Activated T-cell treated with anti-CD3 and anti-CD28 coated beads, Interleukin-2, amount 50 U/mL, for 72 hours (primary cell): ENCODE measurements at regions not wholly inside any gene's neighbourhood (a gene's known extent, or its start where the extent isn't known, plus 50 kb on each side); places are given as distances from the start of the nearest gene placed in this dataset.

Source experiments
- ATAC-seq, 2 donors: fragments of 150-1000 bp; cut with Tn5 transposase; replicated peaks in 1 of 2; 2 replicates each; pipeline ENCODE4 v1.10.0; 2021; ENCODE audit warnings: moderate library complexity in 2 of 2, mild to moderate bottlenecking in 1 of 2
- DNase-seq, 2 donors: peaks; one replicate each; pipeline ENCODE4 v3.0.0; 2021 to 2022; ENCODE audit warnings: mixed read lengths in 1 of 2
- H3K27ac Mint-ChIP-seq: one replicate; pipeline ENCODE4 v1.8.0; 2022; ENCODE audit warnings: mild to moderate bottlenecking, moderate library complexity, mixed read lengths
- H3K27me3 Mint-ChIP-seq: one replicate; pipeline ENCODE4 v1.8.0; 2022; ENCODE audit warnings: low read depth, mixed read lengths
- H3K36me3 Mint-ChIP-seq, 2 donors: one replicate each; pipeline ENCODE4 v1.8.0; 2022; ENCODE audit warnings: mixed read lengths in 2 of 2, mild to moderate bottlenecking in 1 of 2; ENCODE audit not compliant: insufficient read depth in 2 of 2
- H3K4me1 Mint-ChIP-seq: one replicate; pipeline ENCODE4 v1.8.0; 2022; ENCODE audit warnings: low read depth, mixed read lengths
- H3K4me3 Mint-ChIP-seq, 2 donors: one replicate each; pipeline ENCODE4 v1.8.0; 2022; ENCODE audit warnings: mild to moderate bottlenecking in 2 of 2, mixed read lengths in 2 of 2, moderate library complexity in 2 of 2
- H3K9me3 Mint-ChIP-seq, 2 donors: one replicate each; pipeline ENCODE4 v1.8.0; 2022; ENCODE audit warnings: mixed read lengths in 2 of 2

DNA sequence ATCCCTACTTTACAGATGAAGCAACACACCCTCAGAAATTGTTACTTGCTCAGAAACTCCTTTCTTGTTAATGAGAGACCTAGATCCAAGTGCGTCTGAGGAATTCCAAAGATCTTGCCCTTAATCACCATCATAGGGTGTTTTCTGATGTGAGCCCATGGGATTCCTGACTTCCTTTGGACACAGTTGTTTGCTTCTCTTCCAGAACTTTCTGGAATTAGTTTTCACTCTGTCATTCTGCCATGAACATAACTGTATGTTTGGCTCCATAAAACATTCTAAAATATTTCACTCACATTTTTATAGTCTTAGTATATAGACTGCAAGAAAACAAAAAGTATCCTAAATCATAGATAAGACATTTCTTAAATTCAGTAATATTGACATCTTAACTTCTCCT, 593.9 kb upstream of the SOX11 start:
- Mint-ChIP-seq H3K9me3 (peaks cover 11% of the 10 kb centered on the region in 2 donors), H3K4me3 (no peak overlapping the region), H3K27ac (no peak overlapping the region), H3K36me3 (peaks cover 0 to 1% of the 10 kb centered on the region in 2 donors), H3K4me1 (no peaks in the 10 kb centered on the region), H3K27me3 (no peaks in the 10 kb centered on the region)
- DNase-seq, result no peak
- ATAC-seq, result no peak

DNA sequence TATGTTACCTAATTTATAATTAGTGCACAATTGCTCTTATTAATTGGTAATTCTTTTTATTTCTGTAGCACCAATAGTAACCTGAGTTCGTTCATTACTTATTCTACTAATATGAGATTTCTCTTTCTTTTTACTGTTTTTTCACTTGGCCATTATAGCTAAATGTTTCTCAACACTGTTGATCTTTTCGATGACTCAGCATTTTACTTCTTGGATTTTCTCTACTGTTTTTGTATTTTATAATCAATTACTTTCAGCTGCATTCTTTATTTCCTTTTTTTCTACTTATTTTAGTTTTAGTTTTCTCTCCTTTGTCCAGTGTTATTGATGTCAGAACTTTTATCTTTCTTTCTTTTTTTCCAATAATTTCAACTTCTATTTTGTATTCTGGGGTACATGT, 589.4 kb upstream of the SOX11 start:
- Mint-ChIP-seq H3K9me3 (peaks cover 13 to 14% of the 10 kb centered on the region in 2 donors), H3K4me3 (no peak overlapping the region), H3K27ac (no peak overlapping the region), H3K4me1 (no peaks in the 10 kb centered on the region), H3K36me3 (no peaks in the 10 kb centered on the region), H3K27me3 (no peaks in the 10 kb centered on the region)
- ATAC-seq (no peak), DNase-seq (no peak)

DNA sequence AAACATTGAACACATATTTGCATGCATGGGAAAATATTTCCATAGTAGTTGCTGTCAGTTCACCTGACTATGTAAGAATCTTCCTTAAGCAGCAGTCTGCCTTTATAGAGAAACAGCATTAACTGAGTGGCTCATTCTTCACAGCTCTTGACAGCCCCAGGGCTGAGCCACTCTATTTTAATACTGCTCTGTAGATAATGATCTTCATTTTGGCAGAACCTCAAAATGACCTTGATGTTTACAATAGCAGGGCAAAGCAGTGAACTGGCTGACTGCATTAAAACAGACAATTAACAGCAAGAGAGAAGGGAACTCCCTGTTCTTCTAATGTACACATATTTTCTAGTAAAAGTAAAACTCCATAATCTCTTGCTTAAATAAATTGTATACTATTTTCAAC, 580.6 kb upstream of the SOX11 start:
- ATAC-seq, result no peak
- no peaks in the 10 kb centered on the region for H3K27me3 Mint-ChIP-seq
- peaks cover 16 to 22% of the 10 kb centered on the region in 2 donors for H3K9me3 Mint-ChIP-seq
- no peak overlapping the region for H3K4me3 Mint-ChIP-seq
- no peaks in the 10 kb centered on the region for H3K4me1 Mint-ChIP-seq
- DNase-seq, result no peak
- H3K27ac Mint-ChIP-seq, result no peak overlapping the region
- H3K36me3 Mint-ChIP-seq, result peaks cover 0 to 2% of the 10 kb centered on the region in 2 donors

DNA sequence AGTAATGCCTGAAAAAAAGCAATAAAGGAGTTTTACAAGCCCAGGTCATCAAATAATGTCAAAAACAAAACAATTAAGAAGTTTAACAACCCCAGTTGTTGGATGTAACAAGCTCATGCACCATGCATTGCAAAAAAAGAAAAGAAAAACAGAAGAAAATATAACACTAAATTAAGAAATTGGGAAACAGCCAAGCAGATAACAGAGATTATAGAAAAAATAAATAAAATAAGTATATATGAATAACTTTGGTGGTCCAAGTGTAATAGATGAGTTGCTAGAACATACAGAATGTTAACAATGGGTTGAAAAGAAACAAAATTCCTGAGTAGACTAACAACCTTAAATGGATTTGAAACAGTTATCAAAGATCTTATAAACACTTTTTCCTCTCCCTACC, 573.1 kb upstream of the SOX11 start:
- DNase-seq, result no peak
- no peak for ATAC-seq
- no peaks in the 10 kb centered on the region for H3K36me3 Mint-ChIP-seq
- H3K27me3 Mint-ChIP-seq, result no peaks in the 10 kb centered on the region
- H3K4me3 Mint-ChIP-seq, result no peak overlapping the region
- H3K27ac Mint-ChIP-seq, result no peak overlapping the region
- H3K4me1 Mint-ChIP-seq, result no peaks in the 10 kb centered on the region
- H3K9me3 Mint-ChIP-seq, result peaks cover 3 to 11% of the 10 kb centered on the region in 2 donors

DNA sequence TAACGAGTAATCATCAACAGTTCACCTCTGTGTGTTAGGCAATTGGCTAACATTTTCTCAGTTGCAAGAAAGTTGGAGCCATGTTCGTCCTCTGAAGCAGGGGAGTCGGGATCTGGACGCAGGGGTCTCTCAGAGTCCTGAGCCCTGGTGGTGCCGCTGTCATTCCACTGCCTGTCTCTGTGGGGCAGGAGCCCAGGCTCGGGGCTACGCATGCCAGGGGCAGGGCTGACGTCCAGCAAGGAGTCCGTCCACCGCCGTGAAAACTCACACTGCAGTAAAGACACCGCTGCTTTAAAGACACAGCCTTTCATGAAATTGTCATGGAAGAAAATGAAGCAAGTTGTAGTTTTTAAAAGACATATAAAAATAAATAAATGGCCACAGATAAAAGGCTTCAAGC, 571.1 kb upstream of the SOX11 start:
- Mint-ChIP-seq H3K27ac (no peak overlapping the region), H3K9me3 (peaks cover 3 to 11% of the 10 kb centered on the region in 2 donors), H3K27me3 (no peaks in the 10 kb centered on the region), H3K36me3 (no peaks in the 10 kb centered on the region), H3K4me3 (no peak overlapping the region), H3K4me1 (no peaks in the 10 kb centered on the region)
- no peak for ATAC-seq
- DNase-seq, result no peak

DNA sequence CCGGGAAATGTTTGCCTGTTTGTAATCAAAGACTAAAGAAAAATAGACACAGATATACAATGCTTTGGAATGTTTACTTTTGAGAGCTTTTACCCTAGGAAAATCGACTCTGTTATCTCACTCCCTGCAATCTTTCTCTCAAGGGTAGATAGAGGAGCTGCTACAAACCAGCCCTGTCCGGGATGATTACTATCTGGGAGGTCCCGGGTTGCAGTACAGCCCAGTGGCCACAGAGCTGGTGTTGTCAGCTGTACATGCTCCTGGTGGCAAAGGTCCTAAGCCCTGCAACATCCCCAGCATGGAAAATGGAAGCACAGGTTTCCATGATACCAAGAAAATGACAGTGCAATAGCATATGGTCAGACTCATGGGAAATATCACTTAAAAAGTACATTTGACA, 570.5 kb upstream of the SOX11 start:
- no peaks in the 10 kb centered on the region for H3K36me3 Mint-ChIP-seq
- peaks cover 1 to 8% of the 10 kb centered on the region in 2 donors for H3K9me3 Mint-ChIP-seq
- ATAC-seq, result no peak
- no peaks in the 10 kb centered on the region for H3K4me1 Mint-ChIP-seq
- H3K27me3 Mint-ChIP-seq, result no peaks in the 10 kb centered on the region
- H3K27ac Mint-ChIP-seq, result no peak overlapping the region
- H3K4me3 Mint-ChIP-seq, result no peak overlapping the region
- DNase-seq, result no peak

DNA sequence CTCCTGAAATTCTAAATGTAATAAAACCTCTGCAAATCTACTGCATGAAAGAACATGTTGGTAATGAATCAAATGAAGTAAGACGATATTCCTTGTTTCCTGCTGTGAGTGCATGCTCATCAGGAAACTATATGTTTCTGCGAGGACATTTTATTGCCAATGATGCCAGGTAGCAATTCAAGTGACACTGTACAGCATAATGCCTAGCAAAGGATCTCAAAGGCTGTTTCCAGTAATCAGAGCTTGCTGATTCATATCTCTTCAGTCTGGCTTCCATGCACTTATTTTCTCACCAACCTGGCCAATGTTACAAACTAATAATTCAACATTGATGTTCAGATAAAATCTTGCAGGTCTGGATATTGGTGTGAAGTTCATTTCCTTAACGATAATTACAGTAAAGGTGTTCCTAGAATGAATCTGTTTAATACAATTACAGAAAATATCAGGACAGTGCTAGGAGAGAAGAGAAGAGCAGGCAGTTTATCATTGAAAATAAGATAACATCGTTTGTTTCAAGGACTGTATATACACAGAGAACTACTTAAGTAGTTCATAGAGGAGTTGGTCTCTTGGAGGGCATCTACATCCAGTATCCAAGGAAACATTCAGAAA, 568.5 kb upstream of the SOX11 start:
- Mint-ChIP-seq H3K27ac (no peak overlapping the region), H3K4me3 (no peak overlapping the region), H3K27me3 (no peaks in the 10 kb centered on the region), H3K36me3 (no peaks in the 10 kb centered on the region), H3K9me3 (peaks cover 1 to 4% of the 10 kb centered on the region in 2 donors), H3K4me1 (no peaks in the 10 kb centered on the region)
- ATAC-seq (no peak), DNase-seq (no peak)

DNA sequence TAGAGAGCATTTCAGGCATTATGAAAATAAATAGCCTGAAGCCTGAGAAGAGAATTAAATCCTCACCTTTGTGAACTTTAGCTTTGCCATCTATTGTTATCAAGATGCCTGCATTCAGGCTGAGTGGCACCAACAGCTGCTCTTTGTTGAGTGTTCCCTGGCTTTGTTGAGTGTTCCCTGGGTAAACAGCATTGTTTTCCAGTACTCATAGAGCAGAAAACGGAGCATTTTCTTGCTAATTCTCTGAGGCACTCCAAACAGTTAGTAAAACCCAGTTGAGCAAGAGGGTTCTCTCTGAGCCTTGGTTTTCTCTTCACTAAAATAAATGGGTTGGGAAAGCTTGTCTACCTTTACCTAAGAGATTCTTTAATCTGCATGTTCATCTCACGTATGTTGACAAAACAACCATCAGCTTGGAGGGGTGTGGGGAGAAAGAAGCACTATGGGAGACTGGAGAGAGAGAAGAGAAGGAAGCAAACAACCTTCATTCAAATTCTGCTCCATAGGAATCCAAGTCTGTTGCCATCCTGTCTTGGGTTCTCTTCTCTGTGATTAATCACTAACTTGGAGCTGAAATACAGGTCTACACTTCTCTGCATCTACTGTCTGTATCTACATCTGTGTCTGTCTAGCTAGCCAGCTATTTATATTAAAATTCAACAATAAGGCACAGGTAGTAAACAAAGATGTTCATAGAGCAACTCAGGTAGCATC, 567.0 kb upstream of the SOX11 start:
- no peak for ATAC-seq
- Mint-ChIP-seq H3K36me3 (no peaks in the 10 kb centered on the region), H3K4me1 (no peaks in the 10 kb centered on the region), H3K27ac (no peak overlapping the region), H3K4me3 (no peak overlapping the region), H3K9me3 (peaks cover 0 to 4% of the 10 kb centered on the region in 2 donors), H3K27me3 (no peaks in the 10 kb centered on the region)
- no peak for DNase-seq

DNA sequence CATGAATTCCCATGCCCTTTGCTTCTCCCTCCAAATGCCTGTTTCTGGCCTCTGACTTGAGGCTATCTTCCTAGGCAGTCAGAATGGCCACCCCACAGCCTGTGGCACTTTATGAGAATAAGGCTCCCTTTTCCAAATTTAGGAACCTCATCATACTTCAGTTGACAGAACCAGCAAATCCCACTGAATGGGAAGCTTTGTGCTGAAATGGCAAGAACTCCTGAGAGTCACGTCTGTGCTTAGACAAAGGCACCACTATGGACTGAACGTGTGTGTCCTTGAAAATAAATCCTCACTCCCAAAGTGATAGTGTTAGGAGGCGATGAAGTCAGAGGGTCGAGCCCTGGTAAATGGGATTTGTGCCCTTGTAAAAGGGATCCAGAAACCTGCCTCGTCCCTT, 559.9 kb upstream of the SOX11 start:
- no peaks in the 10 kb centered on the region for H3K4me1 Mint-ChIP-seq
- no peak overlapping the region for H3K27ac Mint-ChIP-seq
- no peak overlapping the region for H3K4me3 Mint-ChIP-seq
- no peaks in the 10 kb centered on the region for H3K27me3 Mint-ChIP-seq
- DNase-seq, result no peak
- H3K9me3 Mint-ChIP-seq, result peaks cover 8 to 11% of the 10 kb centered on the region in 2 donors
- H3K36me3 Mint-ChIP-seq, result peaks cover 0 to 5% of the 10 kb centered on the region in 2 donors
- ATAC-seq, result no peak

DNA sequence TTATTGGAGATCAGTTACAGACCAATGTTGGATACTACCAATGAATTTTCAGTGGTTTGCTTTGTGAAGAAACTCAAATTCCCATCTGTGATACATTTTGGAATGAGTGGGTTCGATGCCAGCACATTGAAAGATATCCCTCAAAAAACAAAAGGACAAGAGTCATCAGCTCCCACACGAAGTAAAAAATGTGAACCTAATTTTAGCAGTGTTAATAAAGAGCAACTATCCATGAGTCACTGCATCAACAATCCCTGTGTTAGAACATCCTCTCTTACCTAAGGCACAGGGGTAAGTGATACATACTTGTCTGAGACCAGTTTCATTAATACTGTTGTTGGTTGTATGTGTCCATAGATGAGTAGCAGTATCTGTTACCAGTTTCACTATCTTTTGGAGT, 551.8 kb upstream of the SOX11 start:
- H3K4me1 Mint-ChIP-seq, result no peaks in the 10 kb centered on the region
- no peak overlapping the region for H3K27ac Mint-ChIP-seq
- no peaks in the 10 kb centered on the region for H3K27me3 Mint-ChIP-seq
- H3K4me3 Mint-ChIP-seq, result no peak overlapping the region
- DNase-seq (no peak), ATAC-seq (no peak)
- H3K36me3 Mint-ChIP-seq, result no peaks in the 10 kb centered on the region
- H3K9me3 Mint-ChIP-seq, result peaks cover 8 to 9% of the 10 kb centered on the region in 2 donors

DNA sequence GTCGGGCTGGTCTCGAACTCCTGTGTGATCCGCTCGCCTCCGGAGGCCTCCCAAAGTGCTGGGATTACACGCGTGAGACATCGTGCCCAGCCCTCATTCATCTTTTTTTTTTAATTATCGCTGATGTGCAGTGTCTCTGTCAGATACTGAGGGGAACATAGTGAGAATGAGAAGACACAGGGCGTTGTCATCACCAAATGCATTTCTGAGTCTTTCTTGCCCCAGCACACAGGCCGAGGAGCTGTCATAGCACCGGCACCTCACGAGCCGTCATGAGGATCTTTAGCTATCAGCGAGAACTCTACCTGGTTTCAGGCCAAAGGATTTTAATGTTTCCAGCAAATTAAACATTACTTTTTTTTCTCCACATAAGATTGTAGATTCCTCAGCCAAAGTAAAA, 548.0 kb upstream of the SOX11 start:
- no peak overlapping the region for H3K27ac Mint-ChIP-seq
- no peak overlapping the region for H3K4me3 Mint-ChIP-seq
- ATAC-seq (no peak), DNase-seq (no peak)
- no peaks in the 10 kb centered on the region for H3K4me1 Mint-ChIP-seq
- no peaks in the 10 kb centered on the region for H3K27me3 Mint-ChIP-seq
- peaks cover 12 to 15% of the 10 kb centered on the region in 2 donors for H3K9me3 Mint-ChIP-seq
- H3K36me3 Mint-ChIP-seq, result peaks cover 0 to 2% of the 10 kb centered on the region in 2 donors

DNA sequence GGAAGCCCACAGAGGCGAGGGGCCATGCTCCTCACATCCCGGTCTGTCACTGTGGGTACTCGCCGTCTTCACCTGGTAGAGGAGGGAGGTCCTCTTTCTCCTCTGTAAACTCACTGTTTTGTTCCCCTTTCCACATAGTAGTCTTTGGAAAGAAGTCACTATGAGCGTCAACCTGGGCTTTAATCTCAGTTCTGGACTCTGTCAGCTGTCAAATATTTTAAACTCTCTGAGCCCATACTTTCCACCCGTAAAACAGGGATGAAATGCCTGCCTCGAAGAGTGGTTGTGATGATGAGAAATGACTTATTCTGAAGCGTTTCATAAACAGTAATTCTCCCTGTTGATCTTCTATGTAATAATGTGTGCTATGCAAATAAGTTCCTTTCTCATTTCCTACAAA, 547.1 kb upstream of the SOX11 start:
- no peak for DNase-seq
- Mint-ChIP-seq H3K27me3 (no peaks in the 10 kb centered on the region), H3K4me1 (no peaks in the 10 kb centered on the region), H3K36me3 (peaks cover 0 to 2% of the 10 kb centered on the region in 2 donors), H3K9me3 (peaks cover 10 to 13% of the 10 kb centered on the region in 2 donors), H3K27ac (no peak overlapping the region), H3K4me3 (no peak overlapping the region)
- ATAC-seq, result no peak

DNA sequence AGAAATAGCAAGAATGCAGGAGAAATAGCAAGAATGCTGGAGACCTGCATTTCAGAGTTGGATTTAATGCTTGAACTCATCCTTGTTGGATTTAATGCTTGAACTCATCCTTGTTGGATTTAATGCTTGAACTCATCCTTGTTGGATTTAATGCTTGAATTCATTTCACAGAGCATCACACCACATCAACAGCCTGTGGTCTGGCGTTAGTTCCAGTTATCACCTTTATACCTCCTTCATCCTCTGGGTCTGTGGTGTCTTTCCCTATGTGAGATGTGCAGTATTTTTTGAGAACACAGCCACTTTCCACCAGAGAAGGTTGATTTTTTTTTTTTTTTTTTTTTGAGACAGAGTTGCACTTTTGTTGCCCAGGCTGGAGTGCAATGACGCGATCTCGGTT, 546.4 kb upstream of the SOX11 start:
- Mint-ChIP-seq H3K9me3 (peaks cover 10 to 13% of the 10 kb centered on the region in 2 donors), H3K27me3 (no peaks in the 10 kb centered on the region), H3K4me1 (no peaks in the 10 kb centered on the region)

More for the DNA sequence above, 546.4 kb upstream of the SOX11 start:
- H3K36me3 Mint-ChIP-seq, result peaks cover 0 to 2% of the 10 kb centered on the region in 2 donors
- DNase-seq (no peak), ATAC-seq (no peak)
- H3K4me3 Mint-ChIP-seq, result no peak overlapping the region
- no peak overlapping the region for H3K27ac Mint-ChIP-seq
